H1 (cell line): ENCODE measurements at regions not wholly inside any gene's neighbourhood (a gene's known extent, or its start where the extent isn't known, plus 50 kb on each side); places are given as distances from the start of the nearest gene placed in this dataset.

Experiments used
- CBX8 ChIP-seq: fragments of 300-800, 300-1000 bp; sonication (generic); IDR thresholded peaks from 2 replicates; pipeline ENCODE4 v1.7.1; 2016; ENCODE audit warnings: low read depth, low read length, borderline replicate concordance
- CEBPB ChIP-seq: IDR thresholded peaks from 2 replicates; pipeline ENCODE4 v1.6.1; 2012; ENCODE audit warnings: low read depth, low read length
- CTCF ChIP-seq, 3 experiments: IDR thresholded peaks; 1 replicate in 2 of 3; 2 replicates in 1 of 3; pipeline versions ENCODE4 v1.5.1 to v1.6.1; 2011; ENCODE audit warnings: low read length in 3 of 3, mild to moderate bottlenecking in 3 of 3, inconsistent platforms in 2 of 3, low read depth in 1 of 3, moderate library complexity in 1 of 3; ENCODE audit not compliant: insufficient read depth in 1 of 3; ENCODE audit errors: control extremely low read depth in 1 of 3
- EZH2 ChIP-seq: fragments of 200-600 bp; sonication (generic); IDR thresholded peaks from 2 replicates; pipeline ENCODE4 v1.7.1; 2012; ENCODE audit warnings: low read depth, mild to moderate bottlenecking, moderate library complexity, low read length, inconsistent platforms; ENCODE audit not compliant: severe bottlenecking
- KDM4A ChIP-seq: IDR thresholded peaks from one replicate; pipeline ENCODE4 v1.7.1; 2012; ENCODE audit warnings: low read depth, mild to moderate bottlenecking, moderate library complexity, low read length, inconsistent platforms; ENCODE audit not compliant: severe bottlenecking
- POLR2A ChIP-seq, 2 experiments: IDR thresholded peaks; 1 replicate in 1 of 2; 2 replicates in 1 of 2; pipeline ENCODE4 v1.6.1; 2011; ENCODE audit warnings: low read depth in 2 of 2, low read length in 2 of 2, mild to moderate bottlenecking in 2 of 2; ENCODE audit errors: control extremely low read depth in 1 of 2
- POLR2AphosphoS5 ChIP-seq: IDR thresholded peaks from 2 replicates; pipeline ENCODE4 v1.6.1; 2011; ENCODE audit warnings: low read depth, low read length

GRCh38 chr12:3417937-3418462 lies 73.0 kb upstream of the PRMT8 start:
- TF ChIP-seq POLR2A (IDR thresholded peaks at IDR 0.05; ENCODE audit: control extremely low read depth in 1 of 2, low read depth in 2 of 2, low read length in 2 of 2): no peak
- no peak for TF ChIP-seq CEBPB
- TF ChIP-seq EZH2: no peak
- no peak for TF ChIP-seq CTCF (IDR thresholded peaks at IDR 0.05; ENCODE audit: control extremely low read depth in 1 of 3, insufficient read depth in 1 of 3, low read depth in 1 of 3, low read length in 3 of 3)
- TF ChIP-seq KDM4A: no peak
- no peak for TF ChIP-seq POLR2AphosphoS5
- no peak for TF ChIP-seq CBX8
